GM19438 (cell line): ENCODE measurements at regions not wholly inside any gene's neighbourhood (a gene's known extent, or its start where the extent isn't known, plus 50 kb on each side); places are given as distances from the start of the nearest gene placed in this dataset.
"Not testable (repeated sequence)": the region's sequence is repeated elsewhere in the genome, so short reads cannot be mapped to it uniquely, and the experiment has no call there.

ENCODE experiments used
- ATAC-seq: cut with Tn5 transposase; IDR thresholded peaks from one replicate; pipeline ENCODE4 v1.9.1; 2021; ENCODE audit warnings: low read depth; ENCODE audit not compliant: unreplicated experiment

DNA sequence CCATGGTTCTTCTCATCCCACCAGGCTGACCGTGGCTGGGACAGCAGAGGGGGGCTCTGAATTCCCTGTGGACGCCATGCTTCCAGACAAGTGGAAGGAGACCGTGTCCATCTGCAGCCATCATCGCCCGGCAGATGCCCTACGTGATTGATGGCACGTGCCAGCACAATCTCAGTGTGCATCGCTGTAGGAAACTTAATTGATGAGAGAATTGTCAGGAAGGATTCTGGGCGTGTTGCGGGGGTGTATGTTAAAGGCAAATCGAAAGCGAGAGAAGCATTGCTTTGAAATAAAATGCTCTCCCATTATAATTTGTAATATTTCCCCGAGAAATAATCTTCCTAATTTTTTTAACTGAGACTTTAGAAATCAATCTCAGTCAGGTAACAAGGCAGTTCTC, 185.5 kb upstream of the CDH4 start:
- ATAC-seq, result no peak

DNA sequence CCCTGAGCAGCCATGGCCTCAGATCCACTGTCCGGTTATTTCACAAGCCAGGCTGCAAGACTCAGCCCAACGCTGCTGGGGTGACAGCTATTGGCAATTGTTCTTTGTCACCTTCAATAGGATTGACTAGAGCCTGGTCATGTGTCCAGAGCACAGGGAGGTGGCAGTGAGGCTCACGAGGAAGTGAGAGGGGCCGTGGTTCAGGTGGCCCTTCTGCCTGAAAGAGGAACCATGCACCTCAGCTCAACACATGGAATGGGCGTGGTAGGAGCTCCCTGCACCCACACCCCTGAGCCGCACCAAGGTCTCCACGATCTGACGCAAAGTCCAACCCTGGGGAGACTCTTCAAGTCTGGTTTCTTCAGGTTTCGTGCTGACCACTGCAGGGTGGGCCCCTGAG, 184.8 kb upstream of the CDH4 start:
- no peak for ATAC-seq

DNA sequence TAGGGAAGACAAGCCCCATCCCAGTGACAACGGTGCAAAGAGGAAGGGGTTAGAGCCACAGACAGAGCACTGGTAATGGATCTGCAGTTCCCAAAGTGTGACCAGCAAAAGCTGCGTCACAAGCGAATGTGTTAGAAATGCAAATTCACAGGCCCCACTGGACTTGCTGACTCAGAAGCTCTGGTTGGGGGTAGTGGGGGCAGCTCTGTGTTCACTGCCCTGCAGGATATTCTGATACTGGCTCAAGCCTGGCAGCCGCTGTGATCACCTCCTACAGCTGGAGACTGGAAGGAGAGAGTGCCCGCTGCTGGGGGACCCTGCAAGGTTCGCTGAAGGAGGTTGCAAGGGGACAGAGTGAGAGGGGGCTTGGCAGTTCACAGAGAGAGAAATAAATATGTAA, 179.7 kb upstream of the CDH4 start:
- ATAC-seq, result no peak

DNA sequence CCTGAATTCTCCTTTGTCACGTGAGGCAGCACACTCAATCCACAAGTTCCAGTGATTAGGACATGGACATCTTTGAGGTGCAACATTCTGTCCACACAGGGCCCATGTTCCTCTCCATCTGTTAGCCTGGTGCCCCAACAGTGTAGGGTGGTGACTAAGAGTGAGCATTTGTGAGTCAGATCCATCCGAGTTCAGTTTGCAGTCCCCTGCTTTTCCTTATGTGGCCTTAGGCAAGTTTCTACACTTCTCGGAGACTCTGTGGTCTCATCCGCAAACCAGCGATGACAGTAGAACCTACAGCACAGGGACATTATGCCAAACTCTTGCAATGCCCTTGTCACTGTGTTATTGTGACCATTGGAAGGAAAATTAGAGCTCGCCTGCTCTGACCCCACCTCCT, 178.7 kb upstream of the CDH4 start:
- no peak for ATAC-seq

DNA sequence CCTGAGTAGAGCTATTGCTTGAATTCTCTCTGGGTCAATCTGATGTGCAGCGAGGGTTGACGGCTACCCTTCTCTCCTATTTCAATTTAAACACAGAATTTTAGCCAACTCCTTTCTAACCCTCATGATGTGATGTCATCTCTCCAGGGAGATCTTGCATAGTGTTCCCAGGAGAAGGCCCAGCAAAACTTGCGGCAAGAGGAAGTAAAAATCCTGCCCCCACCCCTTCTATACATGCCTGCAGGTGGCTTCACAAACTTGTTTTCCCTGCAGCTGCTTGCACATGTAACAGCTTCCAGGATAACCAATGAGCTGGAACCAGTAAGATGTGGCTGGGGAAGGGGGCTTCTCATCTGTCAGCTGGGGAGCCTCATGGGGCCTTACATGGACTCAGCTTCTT, 169.3 kb upstream of the CDH4 start:
- ATAC-seq, result no peak

DNA sequence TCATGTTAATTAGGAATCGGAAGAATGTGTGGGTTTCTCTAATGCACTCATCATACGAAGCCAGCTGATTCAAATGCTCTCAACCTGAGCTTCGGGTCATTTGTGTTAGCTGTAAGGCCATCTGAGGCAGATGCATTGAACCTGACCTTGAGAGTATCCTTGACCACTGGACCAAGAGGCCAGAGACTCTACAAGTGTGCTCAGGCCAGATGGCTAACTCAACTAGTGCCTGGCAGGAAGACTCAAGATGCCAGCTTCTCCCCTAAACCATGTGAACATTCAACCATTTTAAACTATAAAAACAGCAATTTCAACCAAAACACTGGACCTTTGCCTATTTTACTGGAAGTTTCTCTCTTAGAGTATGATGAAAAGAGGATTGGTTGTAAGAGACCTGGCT, 168.6 kb upstream of the CDH4 start:
- no peak for ATAC-seq

DNA sequence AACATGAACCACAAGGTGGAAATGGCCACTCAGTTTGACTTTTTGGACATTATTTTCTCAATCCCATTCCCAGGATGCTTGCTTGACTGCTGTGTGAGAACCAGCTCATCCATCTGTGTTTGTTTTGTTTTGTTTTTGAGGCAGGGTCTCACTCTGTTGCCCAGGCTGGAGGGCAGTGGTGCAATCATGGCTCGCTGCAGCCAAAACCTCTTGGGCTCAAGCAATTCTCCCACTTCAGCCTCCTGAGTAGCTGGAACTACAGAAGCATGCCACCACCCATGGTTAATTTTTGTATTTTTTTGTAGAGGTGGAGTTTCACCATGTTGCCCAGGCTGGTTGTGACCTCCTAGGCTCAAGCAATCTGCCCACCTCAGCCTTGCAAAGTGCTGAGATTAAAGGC, 166.0 kb upstream of the CDH4 start:
- ATAC-seq, result no peak

DNA sequence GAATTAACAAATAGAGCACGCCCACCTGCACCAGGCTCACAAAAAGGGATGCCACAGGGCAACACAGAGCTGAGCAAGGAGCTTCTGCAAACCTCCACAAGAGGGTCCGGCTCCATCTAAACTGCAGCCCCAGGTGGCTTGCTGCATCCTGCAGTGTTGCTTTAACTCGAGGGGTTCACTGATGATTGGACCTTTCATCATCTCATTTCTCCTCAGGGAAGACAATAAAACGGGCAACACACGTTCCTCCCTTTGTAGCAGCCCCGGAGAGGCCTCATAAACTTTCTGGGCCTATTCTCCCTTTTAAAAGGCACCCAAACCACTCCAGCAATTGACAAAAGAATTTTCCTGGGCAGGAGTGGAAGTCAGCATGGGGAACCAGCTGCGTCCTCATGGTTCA, 161.5 kb upstream of the CDH4 start:
- ATAC-seq, result no peak

DNA sequence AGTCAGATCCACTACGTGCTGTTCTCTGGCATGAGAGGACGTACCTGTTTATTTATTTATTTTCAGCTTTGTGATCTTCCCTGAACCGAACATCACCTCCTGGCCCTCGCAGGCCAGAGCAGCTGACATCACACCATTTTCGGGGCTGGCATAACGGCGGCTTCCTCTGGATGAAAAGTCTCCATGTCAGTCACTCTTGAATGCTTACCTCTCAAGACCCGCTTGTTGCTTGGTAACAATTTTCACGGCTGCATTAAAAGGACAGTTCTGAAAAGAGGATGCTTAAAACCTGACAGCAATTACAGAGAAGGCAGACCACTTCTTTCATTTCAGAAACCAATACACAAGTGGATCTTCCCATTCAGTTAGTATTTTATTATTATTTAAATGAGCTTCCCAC, 159.8 kb upstream of the CDH4 start:
- no peak for ATAC-seq

DNA sequence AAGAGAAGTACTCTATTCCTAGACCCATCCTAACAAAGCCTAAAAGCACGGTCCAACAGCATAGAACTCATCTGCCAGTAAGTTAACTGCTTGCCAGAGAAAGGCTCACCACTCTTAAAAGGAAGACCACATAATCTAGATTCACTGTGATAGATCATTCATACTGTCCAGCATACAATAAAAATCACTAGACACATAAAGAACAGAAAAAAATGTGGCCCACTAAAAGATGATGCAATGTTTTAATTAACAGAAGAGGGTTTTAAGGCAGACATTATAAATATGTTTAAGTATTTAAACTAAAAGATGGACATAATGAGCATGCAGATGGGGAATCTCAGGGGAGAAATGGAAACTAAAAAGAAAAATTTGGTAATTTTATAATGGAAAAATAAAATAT, 157.5 kb upstream of the CDH4 start:
- ATAC-seq, result no peak

DNA sequence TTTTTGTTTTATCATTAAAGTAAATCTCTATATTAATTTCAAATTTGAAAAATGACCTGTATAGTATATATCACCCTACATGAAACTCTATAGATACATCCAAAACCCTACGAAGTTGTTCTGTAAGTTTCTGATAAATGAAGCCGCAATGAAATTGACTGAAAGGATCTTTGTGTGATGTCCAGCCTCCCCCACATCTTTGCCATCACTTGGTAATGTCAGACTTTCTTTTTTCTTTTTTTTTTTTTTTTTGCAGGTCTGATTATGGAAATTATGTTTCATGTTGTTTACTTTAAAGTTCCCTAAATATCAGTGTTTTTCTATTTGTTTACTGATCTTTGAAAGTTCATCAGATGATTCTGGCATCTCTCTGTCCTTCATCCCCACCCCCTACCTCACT, 155.6 kb upstream of the CDH4 start:
- ATAC-seq, result no peak

DNA sequence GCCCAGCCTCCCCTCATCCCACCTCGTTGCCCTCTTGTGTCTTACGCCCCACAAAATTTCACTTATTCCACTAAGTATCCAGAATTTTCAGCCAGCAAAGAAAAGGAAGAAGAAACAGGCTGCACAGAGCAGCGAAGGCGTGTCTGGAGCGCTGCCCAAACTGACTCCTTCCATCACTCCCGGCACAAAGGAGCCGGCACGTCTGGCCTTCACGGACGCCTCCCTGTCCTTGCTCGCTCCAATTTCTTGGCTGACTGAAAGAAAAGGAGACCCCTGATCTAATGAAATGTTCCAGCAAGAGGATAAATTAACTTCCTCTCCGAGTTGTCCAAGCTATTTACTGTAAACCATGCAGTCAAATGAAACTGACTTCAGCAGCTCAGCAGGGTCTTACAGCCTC, 152.3 kb upstream of the CDH4 start:
- no peak for ATAC-seq

DNA sequence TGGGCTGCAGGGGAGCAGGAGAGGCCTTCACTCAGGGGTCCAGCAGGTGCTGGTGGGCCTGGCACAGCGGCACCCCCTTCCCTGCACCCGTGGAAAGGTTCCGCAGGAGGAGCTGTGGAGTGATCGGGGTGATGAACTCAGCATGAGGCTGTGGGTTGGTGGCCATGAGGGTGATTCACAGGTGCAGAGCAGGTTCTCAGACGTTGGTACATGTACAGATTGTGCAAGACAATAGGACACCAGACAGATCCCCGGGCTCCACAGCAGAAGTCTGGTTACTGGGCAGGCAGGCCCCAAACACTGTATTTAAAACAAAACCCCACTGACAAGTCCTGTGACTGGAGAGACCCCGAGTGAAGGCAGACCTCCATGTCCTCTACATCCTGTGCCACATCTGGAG, 151.6 kb upstream of the CDH4 start:
- no peak for ATAC-seq

DNA sequence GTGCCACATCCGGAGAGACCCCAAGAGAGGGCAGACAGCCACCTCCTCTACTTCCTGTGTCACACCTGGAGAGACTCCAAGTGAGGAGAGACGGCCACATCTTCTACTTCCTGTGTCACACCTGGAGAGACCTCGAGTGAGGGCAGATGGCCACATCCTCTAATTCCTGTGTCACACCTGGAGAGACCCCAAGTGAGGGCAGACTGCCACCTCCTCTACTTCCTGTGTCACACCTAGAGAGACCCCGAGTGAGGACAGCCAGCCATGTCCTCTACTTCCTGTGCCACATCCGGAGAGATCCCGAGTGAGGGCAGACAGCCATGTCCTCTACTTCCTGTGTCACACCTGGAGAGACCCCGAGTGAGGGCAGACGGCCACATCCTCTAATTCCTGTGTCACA, 150.7 kb upstream of the CDH4 start:
- not testable (repeated sequence) for ATAC-seq

DNA sequence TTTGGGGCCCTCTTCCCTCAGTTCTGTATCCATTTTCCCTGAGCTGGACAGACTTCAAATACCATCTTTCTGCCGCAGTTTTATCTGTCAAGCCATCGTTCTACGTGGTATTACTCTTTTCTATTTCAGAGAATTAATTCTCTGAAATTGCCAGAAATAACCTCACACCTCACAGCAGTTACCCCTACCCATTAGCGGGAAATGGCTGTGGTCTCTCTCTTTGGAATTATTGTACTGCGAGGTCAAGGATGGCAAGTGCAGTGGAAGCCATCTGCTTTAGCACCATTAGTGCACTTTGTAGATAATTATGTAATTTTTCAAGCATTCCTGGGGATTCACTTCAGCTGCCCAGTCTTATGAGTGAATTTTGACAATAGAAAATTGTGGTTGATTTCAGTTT, 147.8 kb upstream of the CDH4 start:
- no peak for ATAC-seq

DNA sequence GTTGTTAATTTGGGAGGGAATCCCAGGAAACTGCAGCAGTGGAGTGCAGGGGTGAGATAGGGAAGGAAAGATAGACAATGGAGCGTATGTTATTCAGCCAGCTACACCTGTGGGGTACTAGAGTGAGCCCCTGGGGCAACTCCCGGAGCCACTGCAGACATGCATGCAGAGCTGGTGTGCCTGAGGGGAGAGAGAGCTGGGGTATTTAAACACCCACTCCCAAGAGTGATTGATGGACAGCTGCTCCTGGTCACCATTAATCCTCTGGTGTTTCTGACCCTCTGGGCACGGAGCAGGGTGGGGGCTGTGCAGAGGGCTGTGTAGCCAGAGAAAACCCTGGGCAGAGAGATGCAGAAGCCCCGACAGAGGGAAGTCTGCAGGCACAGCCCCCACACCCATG, 146.7 kb upstream of the CDH4 start:
- ATAC-seq, result no peak

DNA sequence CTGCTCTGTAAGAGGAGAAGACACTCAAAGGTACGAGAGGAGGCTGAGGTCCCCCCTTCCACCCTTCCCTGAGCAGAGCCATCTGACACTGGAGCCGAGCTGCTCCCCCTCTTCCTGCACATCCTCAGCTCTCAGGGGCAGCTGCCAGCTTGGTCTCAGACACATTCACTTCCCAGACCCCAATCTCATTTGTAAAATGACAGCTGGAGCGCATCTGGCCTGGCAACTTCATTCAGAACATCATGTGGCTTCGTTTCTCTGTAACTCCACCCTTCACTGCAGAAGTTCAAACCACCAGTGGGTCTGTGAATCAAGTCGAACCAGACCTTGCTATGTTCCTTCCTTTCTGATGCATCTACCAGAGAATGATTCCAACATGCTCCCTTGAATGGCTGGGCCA, 145.6 kb upstream of the CDH4 start:
- no peak for ATAC-seq

DNA sequence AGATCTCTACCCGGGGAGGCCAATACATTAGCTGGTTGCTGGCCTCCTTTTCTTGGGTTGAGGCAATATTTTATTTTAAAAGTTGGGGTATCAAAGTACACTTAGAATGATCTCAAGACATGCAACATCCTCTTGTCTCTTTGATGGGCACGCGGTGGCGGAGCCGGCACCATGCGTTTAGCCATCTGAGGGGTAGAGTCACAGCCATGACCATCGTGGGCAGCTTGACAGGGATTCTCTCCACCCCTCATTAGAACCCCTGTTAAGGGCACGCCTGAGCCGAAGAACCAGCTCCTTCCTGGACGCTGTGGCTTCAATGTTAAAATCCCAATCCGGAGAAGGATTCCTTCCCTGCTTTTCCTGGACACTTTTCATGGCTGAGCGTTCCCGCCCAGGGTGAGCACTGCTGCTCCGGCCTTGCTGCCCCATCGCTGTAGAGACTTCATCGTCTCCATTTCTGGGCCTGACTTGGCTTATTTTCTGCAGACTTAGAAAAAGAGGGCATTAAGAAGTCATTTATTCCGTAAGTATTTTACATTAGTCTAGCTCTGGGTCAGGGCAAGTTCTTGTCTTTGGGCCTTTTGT, 142.7 kb upstream of the CDH4 start:
- no peak for ATAC-seq

DNA sequence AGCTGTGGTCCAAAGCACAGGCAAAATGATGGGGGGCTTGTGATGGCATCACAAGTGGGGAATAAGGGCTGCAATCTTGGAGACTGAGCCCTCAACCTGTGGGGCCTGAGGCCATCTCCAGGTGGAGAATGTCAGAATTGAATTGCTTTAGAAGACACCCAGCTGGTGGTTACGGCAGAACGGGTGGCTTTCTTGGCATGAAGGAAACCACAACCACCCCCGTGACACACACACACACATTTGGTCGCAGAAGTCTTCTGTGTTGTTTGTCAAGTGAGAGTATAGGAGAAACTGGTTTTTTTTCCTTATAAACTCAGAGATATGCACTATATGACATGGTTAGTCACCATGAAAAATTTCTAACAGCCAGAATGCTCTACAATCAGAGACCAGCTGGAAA, 139.5 kb upstream of the CDH4 start:
- ATAC-seq, result no peak

DNA sequence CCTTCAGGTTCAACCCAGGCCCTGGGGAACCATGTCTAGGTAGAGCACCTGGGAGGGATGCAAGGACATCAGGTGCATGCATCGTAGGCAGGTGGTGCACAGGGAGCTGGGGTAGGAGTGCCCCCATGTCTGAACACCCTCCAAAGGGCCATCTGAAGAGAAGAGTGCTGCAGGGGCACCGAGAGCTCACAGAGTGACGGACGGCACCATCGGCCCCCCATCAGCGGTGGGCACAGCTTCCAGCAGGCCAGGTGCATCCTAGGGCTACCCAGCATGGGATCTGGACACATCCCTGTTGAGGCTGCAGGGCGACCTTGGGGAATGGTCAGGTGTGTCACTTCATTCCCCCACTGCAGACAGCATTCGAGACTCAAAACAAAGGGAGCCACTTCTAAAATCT, 138.3 kb upstream of the CDH4 start:
- ATAC-seq, result no peak

DNA sequence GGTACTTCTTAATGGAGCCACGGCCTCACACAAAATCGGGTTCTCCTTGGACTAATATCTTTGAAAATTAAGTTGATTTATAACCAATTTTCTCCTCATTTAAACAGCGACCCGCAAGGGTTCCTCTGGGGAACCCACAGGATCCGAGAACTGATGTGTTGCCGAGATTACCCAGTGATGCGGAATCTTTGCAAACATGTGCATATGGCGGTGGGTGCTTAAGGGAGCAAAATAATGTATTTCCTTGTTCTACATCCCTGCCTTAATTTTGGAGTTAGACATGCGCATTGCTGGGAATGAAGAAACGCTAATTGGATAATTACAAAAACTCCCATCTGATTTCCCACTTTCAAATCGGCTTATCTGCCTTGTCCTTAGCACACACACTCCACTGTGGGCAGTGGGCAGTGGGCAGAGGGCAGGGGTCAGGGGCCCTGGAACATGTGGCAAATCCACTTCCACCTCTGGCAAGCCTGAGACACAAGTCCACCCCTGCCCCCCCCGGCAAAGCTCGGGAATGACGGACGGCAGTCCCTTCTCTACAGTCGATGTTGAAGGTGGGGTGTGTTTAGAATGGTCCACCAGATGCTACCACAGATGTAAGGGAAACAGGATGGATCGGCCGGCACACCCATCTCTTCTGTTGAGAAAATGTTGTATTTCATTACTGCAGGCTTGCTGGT, 137.4 kb upstream of the CDH4 start:
- no peak for ATAC-seq

DNA sequence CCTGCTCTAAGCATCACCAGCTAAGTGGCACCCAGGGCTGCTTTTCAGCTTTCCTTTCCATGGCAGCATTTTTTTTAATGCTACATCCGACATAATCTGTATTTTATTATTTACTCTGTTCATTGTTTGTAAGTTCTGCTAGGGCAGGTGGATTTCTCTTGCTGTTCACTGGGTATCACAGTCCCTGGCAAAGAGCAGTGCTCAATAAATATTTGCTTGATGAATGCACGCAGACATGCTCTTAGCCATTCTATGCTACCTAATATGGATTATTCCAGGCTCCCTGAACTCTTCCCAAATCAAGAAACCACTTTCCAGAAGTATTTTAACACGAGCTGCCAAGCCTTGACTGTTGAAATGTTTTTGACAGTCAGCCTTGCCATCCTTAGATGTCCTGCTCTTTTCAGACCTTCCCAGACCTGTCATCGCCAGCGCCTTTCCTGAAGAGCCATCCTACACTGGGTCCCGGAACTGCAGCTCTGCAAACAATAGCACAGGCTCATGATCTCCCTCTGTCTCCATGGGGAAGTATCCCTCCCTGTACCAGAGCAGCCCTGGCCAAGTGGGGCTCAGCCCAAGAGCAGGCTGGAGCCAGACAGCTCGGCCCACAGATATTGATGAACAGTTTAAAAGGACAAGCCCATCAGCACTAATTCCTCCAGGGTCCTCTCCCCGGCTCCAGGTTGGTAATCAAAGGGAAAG, 136.5 kb upstream of the CDH4 start:
- no peak for ATAC-seq
